Gastroesophageal sphincter (tissue), 3 donors: ENCODE measurements at regions not wholly inside any gene's neighbourhood (a gene's known extent, or its start where the extent isn't known, plus 50 kb on each side); places are given as distances from the start of the nearest gene placed in this dataset.

ENCODE experiments used
- CTCF ChIP-seq, 4 experiments: fragments of 200-600 bp in 2 of 4; fragments of 450-650 bp in 2 of 4; sonication (generic) in 1 of 4; IDR thresholded peaks; one replicate each; pipeline ENCODE4 v1.5.1; 2017 to 2019; ENCODE audit warnings: antibody characterized with exemption in 4 of 4, mild to moderate bottlenecking in 2 of 4, moderate library complexity in 2 of 4
- POLR2A ChIP-seq, 2 donors: fragments of 450-650 bp; IDR thresholded peaks; one replicate each; pipeline ENCODE4 v1.6.1; 2017; ENCODE audit warnings: antibody characterized with exemption in 2 of 2, mild to moderate bottlenecking in 2 of 2, moderate library complexity in 1 of 2

- TF ChIP-seq CTCF (IDR thresholded peaks at IDR 0.05) (no peak), POLR2A (IDR thresholded peaks at IDR 0.05) (no peak)
Observed at GRCh38 chr9:75695921-75696320, 194.6 kb upstream of the PCSK5 start.
